SK-N-SH treated with all-trans-retinoic acid at 6 μM for 48 hours (cell line): ENCODE measurements at regions not wholly inside any gene's neighbourhood (a gene's known extent, or its start where the extent isn't known, plus 50 kb on each side); places are given as distances from the start of the nearest gene placed in this dataset.

Experiments
- ARNTL ChIP-seq: fragments of 450-650 bp; formaldehyde crosslinking; IDR thresholded peaks from 2 replicates; pipeline ENCODE4 v1.5.0; 2020; ENCODE audit warnings: low read depth, mild to moderate bottlenecking, moderate library complexity, borderline replicate concordance
- CREB5 ChIP-seq: fragments of 250-450 bp; sonication (Bioruptor Pico); IDR thresholded peaks from 2 replicates; pipeline ENCODE4 v1.5.1; 2020; ENCODE audit warnings: low read depth, mild to moderate bottlenecking, moderate library complexity
- CSDC2 ChIP-seq: fragments of 250-450 bp; sonication (Bioruptor Pico); IDR thresholded peaks from 2 replicates; pipeline ENCODE4 v1.5.0; 2020; ENCODE audit warnings: mild to moderate bottlenecking, moderate library complexity
- ESRRG ChIP-seq: fragments of 250-450 bp; sonication (Bioruptor Pico); IDR thresholded peaks from 2 replicates; pipeline ENCODE4 v1.6.1; 2021; ENCODE audit warnings: mild to moderate bottlenecking
- RARB ChIP-seq: fragments of 250-450 bp; sonication (Bioruptor Pico); IDR thresholded peaks from 2 replicates; pipeline ENCODE4 v1.8.0; 2021; ENCODE audit warnings: mild to moderate bottlenecking, moderate library complexity
- ZC3H10 ChIP-seq: fragments of 250-450 bp; sonication (Bioruptor Pico); IDR thresholded peaks from 2 replicates; pipeline ENCODE4 v1.5.1; 2021; ENCODE audit warnings: mild to moderate bottlenecking, moderate library complexity
- ZFP3 ChIP-seq: fragments of 250-450 bp; sonication (Bioruptor Pico); IDR thresholded peaks from 2 replicates; pipeline ENCODE4 v1.5.0; 2020; ENCODE audit warnings: mild to moderate bottlenecking, moderate library complexity
- ZFP30 ChIP-seq: fragments of 450-650 bp; formaldehyde crosslinking; IDR thresholded peaks from 2 replicates; pipeline ENCODE4 v1.5.0; 2022; ENCODE audit warnings: mild to moderate bottlenecking, moderate library complexity
- ZNF565 ChIP-seq: fragments of 450-650 bp; formaldehyde crosslinking; conservative IDR thresholded peaks from 2 replicates; pipeline ENCODE4 v1.5.0; 2020; ENCODE audit warnings: low read depth, mild to moderate bottlenecking, moderate library complexity
- TF ChIP-seq, protein P1 (sequence below): fragments of 250-450 bp; sonication (Bioruptor Pico); IDR thresholded peaks from 2 replicates; pipeline ENCODE4 v1.8.0; 2020; ENCODE audit warnings: mild to moderate bottlenecking, moderate library complexity, borderline replicate concordance
- TF ChIP-seq, protein P2 (sequence below): fragments of 250-450 bp; sonication (Bioruptor Pico); IDR thresholded peaks from 2 replicates; pipeline ENCODE4 v1.8.0; 2021; ENCODE audit warnings: low read depth, mild to moderate bottlenecking, moderate library complexity, borderline replicate concordance

DNA sequence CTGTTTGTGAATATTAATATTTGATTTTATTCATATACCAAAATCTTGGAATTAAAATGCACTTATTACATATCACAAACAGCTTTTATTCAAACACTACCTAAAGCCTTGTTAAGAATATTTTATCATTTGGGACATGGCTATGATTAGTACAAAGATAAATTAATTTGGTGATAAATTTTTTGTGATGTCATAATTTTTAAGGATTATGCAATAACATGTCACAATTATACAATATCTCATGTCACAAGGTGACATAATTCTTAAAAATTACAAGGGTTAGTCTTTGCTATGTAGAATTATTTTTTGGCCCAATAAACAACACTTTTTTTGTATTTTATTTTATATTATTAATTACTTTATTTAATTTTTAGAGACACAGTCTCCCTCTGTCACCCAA is 113.7 kb downstream of the TMTC3 start:
- TF ChIP-seq ZFP30 (CRISPR knock-in tag) (no peak), CREB5 (no peak), ARNTL (no peak), CSDC2 (no peak), ZNF565 (no peak), RARB (CRISPR knock-in tag) (no peak), ZC3H10 (CRISPR knock-in tag) (no peak), ESRRG (no peak), ZFP3 (no peak)
- TF ChIP-seq, protein P1, sequence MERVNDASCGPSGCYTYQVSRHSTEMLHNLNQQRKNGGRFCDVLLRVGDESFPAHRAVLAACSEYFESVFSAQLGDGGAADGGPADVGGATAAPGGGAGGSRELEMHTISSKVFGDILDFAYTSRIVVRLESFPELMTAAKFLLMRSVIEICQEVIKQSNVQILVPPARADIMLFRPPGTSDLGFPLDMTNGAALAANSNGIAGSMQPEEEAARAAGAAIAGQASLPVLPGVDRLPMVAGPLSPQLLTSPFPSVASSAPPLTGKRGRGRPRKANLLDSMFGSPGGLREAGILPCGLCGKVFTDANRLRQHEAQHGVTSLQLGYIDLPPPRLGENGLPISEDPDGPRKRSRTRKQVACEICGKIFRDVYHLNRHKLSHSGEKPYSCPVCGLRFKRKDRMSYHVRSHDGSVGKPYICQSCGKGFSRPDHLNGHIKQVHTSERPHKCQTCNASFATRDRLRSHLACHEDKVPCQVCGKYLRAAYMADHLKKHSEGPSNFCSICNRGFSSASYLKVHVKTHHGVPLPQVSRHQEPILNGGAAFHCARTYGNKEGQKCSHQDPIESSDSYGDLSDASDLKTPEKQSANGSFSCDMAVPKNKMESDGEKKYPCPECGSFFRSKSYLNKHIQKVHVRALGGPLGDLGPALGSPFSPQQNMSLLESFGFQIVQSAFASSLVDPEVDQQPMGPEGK (CRISPR knock-in tag): no peak
- TF ChIP-seq, protein P2, sequence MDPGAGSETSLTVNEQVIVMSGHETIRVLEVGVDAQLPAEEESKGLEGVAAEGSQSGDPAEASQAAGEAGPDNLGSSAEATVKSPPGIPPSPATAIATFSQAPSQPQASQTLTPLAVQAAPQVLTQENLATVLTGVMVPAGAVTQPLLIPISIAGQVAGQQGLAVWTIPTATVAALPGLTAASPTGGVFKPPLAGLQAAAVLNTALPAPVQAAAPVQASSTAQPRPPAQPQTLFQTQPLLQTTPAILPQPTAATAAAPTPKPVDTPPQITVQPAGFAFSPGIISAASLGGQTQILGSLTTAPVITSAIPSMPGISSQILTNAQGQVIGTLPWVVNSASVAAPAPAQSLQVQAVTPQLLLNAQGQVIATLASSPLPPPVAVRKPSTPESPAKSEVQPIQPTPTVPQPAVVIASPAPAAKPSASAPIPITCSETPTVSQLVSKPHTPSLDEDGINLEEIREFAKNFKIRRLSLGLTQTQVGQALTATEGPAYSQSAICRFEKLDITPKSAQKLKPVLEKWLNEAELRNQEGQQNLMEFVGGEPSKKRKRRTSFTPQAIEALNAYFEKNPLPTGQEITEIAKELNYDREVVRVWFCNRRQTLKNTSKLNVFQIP (CRISPR knock-in tag): no peak
